Inflammatory macrophage treated with lipopolysaccharide for 4 hours (primary cell): ENCODE measurements at regions not wholly inside any gene's neighbourhood (a gene's known extent, or its start where the extent isn't known, plus 50 kb on each side); places are given as distances from the start of the nearest gene placed in this dataset.
"Not testable (repeated sequence)": the region's sequence is repeated elsewhere in the genome, so short reads cannot be mapped to it uniquely, and the experiment has no call there.

Experiments used
- DNase-seq: peaks from one replicate; pipeline ENCODE4 v3.0.0-alpha.2; 2020

- DNase-seq: no peak
Observed at GRCh38 chrX:44785652-44786051, 58.2 kb upstream of the DUSP21 start.

GRCh38 chrX:44784241-44784640 is 59.6 kb upstream of the DUSP21 start:
- no peak for DNase-seq

GRCh38 chrX:44778254-44778653 is 65.6 kb upstream of the DUSP21 start:
- DNase-seq: no peak

- no peak for DNase-seq
Observed at GRCh38 chrX:44775726-44776125, 68.1 kb upstream of the DUSP21 start.

- not testable (repeated sequence) for DNase-seq
Observed at GRCh38 chrX:44774066-44774465, 69.8 kb upstream of the DUSP21 start.

GRCh38 chrX:44770121-44770520 is 73.7 kb upstream of the DUSP21 start:
- no peak for DNase-seq

- DNase-seq: no peak
Observed at GRCh38 chrX:44767308-44767707, 76.5 kb upstream of the DUSP21 start.

- DNase-seq: no peak
Observed at GRCh38 chrX:44765556-44765955, 78.3 kb upstream of the DUSP21 start.

- no peak for DNase-seq
Observed at GRCh38 chrX:44747969-44748368, 95.9 kb upstream of the DUSP21 start.

- no peak for DNase-seq
Observed at GRCh38 chrX:44747317-44747716, 96.5 kb upstream of the DUSP21 start.

- DNase-seq: no peak
Observed at GRCh38 chrX:44744799-44745198, 99.0 kb upstream of the DUSP21 start.

- DNase-seq: no peak
Observed at GRCh38 chrX:44742480-44743155, 101.2 kb upstream of the DUSP21 start.

- not testable (repeated sequence) for DNase-seq
Observed at GRCh38 chrX:44741859-44742258, 102.0 kb upstream of the DUSP21 start.

GRCh38 chrX:44741458-44741857 is 102.4 kb upstream of the DUSP21 start:
- DNase-seq: not testable (repeated sequence)

- DNase-seq: no peak
Observed at GRCh38 chrX:44735498-44735897, 108.3 kb upstream of the DUSP21 start.

GRCh38 chrX:44733931-44734330 is 109.9 kb upstream of the DUSP21 start:
- no peak for DNase-seq

- DNase-seq: no peak
Observed at GRCh38 chrX:44731160-44731559, 112.7 kb upstream of the DUSP21 start.

GRCh38 chrX:44723426-44723825 is 120.4 kb upstream of the DUSP21 start:
- DNase-seq: no peak

GRCh38 chrX:44708470-44708869 is 135.4 kb upstream of the DUSP21 start:
- DNase-seq: no peak

GRCh38 chrX:44705817-44706551 is 137.8 kb upstream of the DUSP21 start:
- no peak for DNase-seq

- DNase-seq: no peak
Observed at GRCh38 chrX:44698357-44698756, 145.5 kb upstream of the DUSP21 start.

- DNase-seq: no peak
Observed at GRCh38 chrX:44693255-44693654, 150.6 kb upstream of the DUSP21 start.

GRCh38 chrX:44690129-44690528 is 147.5 kb upstream of the FUNDC1 start:
- DNase-seq: no peak

GRCh38 chrX:44675362-44676024 is 132.8 kb upstream of the FUNDC1 start:
- DNase-seq: no peak
